NCI-H1092 (cell line): ENCODE measurements at regions not wholly inside any gene's neighbourhood (a gene's known extent, or its start where the extent isn't known, plus 50 kb on each side); places are given as distances from the start of the nearest gene placed in this dataset.
A peak's percentile ranks its signal among the peaks of the same experiment; 100 is the strongest.

Experiments used
- DNase-seq: peaks from one replicate; lab custom pipeline; 2025; lab: John Stamatoyannopoulos, UW

DNA sequence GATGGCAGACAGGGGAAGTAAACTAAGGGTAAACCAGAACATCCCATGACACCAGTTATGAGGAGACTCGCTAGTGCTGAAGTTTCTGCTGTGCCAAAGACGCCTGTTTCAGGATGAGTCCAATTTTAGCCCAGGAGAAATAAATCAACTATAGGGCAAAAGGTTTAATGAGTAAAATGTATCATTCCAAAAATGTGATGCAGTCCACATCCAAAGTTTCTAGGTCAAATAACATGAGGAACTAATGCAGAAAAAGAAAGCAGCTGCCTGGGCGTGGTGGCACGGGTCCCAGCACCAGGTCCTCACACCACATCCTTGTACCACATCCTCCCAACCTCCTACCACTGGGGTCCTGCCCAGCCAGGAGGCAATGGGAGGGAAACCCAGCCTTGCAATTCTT, 126.9 kb upstream of the CTAGE1 start:
- no peak for DNase-seq

DNA sequence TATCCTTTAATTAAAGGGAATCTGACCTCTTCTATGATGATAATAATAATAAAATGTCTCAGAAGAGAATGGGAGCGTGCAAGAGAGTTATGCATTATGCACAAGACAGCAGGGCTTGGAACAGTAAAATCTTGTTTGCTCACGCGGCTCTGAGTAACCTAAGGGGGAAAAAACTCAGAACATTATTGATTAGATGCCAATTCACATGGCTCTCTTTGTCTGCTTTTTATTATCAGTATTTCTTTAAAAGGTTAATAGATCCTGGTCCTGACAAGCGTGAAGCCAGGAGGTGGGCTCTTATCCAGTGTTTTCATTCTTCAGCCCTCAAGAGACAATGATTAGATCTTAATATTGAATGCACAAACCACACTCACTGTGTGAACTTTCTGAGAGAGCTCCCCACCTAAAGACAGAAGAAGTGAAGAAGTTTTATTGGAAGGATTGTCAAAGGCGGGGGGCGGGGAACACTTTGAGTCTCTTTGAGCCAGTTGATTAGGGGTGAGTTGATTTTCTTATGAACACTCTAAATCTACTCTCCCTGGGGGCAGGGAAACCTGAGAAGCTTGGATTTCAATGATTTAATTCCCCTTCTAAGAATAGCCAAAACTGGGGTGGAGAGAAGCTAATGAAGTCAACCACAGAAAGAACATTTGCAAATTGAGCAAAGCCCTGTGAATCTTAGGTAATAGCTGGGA, 127.5 kb upstream of the CTAGE1 start:
- DNase-seq, result no peak

DNA sequence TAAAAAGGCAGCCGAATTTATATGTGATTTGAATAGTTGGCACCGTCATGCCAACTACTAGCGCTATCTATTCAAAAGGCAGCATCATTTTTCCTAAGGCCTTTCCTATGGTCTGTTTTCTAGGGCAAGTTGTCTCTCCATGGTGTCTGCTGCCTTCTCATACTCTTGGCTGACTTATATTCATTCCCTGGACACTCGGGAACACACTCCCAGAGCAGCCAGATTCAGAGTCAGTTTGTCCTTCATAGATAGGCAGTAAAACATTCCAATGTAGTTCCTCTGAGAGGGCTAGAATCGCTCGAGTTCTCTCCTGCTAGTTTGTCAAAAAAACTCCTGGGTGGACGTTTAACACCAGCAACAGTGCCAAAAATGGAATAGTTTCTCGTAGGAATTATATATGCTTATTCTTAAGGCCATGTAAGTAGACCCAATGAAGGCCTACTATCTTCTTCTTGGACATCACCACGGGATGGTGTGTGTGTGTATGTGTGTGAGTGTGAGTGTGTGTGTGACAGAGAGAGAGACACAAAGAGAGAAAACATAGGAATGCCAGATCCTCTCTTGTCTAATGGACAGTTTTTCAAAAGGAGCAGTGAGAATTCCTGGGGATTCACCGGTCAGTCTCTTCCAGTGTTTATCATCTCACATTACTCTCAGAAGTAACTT, 129.3 kb upstream of the CTAGE1 start:
- DNase-seq, result no peak

DNA sequence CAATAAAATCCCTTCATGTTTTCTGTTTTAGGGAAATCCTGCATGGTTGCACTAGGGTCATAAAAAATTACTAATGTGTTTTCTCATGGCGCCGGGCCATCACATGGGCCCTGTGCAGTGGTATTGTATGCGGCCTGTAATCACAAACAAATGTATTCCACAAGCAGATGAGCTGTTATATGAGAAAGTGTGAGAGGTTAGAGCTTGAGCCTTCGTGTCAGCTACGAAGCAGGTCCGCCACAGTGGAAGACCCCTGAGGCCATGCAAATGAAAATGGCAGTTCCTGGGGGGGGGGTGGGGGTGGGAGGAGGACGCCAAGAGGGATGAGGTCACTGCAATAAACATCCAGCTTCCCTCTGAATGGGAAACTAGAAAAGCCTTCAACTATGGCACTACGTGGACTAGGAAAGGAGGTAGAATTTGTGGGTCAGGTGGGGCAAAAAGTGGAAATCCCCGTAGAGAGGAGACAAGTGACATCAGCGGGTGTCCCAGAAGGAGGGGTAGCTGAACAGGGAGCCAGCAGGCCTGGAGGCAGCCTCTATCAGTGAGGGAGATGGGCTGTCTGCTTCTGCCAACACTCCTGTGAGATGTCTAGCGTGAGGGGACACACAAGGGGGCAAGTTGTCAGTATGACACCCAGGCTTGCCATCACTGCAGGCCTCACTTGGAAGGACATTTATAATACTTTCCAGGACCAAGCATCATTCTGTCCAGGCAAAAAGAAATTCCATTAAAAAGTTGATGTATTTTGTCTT, 130.3 kb upstream of the CTAGE1 start:
- no peak for DNase-seq

DNA sequence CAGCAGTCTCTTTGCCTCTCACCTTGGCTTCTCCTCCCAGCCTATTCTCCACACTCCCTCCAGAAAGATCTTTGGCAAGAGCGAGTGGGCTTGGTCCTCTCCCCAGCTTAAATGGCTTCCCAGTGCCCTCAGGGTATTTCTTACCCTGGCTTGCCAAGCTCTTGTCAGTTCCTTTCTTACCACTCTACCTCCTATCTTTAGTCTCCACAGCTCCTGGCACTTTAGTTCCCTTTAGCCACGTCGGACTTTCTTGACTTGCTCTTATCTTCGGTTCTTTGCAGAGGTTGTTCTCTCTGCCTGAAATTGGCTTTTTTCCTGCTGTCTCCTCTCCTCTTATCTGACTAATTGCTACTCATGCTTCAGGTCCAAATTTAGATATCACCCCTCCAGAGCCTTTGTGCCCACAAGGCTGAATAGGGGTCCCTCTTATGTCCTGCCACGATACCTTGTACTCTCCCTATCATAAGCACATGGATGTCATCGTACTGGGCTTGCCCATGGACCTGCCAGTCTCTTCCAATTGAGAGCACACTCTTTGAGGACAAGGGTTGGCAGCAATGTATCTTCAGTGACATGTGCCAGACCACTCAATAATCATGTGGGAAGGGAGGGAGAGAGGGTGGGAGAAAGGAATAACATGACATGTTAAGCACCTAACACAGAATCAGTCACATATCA, 131.7 kb upstream of the CTAGE1 start:
- no peak for DNase-seq

DNA sequence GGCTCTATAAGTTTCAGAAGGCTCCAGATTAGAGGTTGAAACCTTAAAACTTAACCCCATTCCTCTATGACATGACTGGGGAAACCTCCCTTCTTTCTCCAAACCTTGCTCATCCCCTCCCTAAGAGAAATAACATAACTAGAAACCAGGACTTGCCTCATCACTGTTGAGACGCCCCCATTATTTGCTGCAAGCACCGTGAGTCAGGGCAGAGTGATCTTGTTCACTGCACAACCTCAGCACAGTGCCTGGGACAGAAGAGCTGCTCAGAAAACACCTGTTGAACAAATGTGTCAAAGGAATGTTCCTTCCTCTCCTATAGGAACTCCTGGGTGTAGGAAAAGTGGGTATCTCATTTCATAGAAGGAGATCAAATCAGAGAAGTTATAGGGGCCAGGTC, 132.7 kb upstream of the CTAGE1 start:
- no peak for DNase-seq

DNA sequence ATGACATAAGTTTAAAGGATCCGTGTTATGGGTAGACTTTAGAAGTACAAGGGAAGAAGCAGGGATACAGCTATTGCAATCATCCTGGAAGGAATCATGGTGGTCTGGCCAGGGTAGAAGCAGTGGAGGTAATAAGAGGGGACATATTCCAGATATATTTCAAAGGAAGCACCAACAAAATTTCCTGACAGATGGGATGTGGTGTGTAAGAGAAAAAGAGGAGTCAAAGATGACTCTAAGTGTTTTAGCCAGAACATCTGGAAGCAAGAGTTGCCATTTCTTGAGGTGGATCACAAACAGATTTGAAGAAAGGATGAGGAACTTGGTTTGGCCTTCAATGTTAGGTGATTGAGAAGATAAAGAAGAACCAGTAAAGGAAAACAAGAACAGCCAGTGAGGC, 133.1 kb upstream of the CTAGE1 start:
- no peak for DNase-seq

DNA sequence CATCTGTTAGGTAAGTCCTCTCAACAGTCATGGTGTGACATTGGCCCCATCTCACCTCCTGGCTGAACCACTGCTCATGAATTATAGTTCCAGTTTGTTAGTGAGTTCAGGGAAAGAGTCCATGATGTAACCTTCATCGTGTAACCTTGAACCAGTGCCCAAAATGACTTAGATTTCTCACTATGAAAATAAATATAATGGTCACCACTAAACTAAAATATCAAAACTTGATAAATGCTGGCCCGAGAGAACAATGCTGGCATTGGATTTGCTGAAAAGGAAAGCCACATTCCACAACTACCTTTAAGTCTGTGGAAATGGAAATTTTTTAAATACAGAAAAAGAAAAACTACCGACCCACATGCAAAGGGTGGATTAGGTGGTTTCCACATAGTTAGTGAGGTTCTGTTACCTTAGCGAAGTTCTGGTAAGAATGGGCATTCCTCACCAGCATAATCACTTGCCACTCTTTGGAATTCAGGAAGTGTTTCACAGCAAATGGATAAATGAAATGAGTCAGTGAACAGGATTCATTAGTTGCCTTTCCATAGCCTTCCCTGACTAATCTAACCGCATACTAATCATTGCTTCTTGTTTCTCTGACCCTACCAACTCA, 133.9 kb upstream of the CTAGE1 start:
- DNase-seq, result no peak

DNA sequence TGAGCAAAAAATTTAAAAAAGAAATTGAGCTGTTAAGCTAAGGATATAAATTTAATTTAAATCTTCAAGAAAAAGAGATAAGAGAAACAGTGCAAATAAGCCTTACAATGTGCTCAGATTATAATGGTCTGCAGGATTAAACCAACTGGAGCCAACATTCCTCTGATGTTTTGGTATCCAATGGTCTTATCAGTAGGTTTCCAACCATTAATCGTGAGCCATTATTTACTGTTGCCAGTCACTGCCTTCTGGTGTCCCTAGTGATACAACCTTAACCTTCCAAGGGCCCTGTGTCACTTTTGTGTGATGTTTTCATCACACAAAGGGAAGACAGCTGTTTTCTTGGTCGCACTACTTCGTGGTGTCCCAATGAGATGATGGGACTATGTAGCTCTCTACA, 134.5 kb upstream of the CTAGE1 start:
- DNase-seq, result no peak

DNA sequence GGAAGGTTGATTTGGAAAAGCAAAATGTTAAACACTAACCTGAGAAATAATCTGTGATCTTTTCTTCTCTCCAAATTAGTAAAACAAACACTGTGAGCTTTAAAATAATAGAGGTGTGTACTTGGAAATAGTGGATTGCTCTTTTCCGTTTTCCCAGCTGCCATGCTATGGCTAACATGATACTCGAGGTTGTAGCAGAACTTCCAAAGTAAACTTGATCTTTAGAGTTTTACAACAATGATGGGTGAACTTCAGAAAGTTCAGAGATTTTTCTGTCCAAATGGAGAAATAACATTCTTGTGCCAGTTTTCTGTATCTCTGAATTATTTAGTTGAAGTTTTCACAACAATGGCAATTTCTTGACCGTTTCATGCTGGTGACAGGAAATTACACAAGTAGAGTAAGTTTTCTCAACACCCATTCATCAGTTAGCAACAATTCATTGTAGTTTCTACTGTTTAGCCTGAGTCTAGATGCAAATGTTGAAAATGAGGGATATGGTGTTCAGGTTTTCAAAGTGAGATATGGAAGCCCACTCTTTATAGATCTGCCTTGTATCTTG, 135.3 kb upstream of the CTAGE1 start:
- no peak for DNase-seq

DNA sequence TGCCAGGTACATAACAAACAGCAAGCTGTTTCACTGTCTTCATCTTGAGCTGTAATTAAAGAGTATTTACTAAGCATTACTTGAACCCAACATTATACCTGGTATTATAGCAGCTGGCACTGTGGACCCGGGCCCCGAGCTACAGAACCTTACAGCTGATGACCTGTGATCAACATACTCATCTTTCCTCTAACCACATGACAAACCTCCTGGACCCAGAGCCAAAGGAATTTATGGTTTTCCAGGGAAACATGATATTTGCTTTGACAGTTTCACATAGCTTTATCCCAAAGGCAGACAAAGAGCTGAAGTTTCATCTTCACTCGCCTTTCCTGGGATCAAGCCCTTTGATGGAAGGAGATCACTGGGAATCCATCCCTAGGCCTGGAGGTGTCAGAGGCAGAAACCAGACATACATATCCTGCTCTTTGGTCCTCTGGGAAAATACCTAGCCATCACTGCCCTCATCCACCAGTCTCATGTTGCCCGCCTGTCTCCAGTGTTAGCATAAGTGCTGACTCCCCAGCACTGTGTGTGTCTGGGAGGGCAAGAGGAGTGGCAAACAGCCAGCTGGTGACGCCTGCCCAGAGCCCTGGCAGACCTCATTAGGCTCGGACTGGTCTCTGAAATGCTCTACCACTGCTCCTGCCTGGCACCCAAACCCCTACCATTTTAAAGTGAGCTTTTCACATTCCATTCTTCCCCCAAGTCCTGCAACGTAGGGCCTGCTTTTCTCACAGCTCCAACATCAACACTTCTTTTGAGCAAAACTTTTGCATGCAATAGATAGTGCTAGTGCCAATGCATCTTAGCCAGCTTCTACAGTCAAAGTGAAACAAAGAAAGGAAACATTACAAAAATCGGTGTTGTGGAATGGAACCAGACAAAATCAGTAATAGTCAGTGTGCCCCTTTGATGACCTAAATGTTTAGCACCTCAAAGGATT, 138.8 kb upstream of the CTAGE1 start:
- no peak for DNase-seq

DNA sequence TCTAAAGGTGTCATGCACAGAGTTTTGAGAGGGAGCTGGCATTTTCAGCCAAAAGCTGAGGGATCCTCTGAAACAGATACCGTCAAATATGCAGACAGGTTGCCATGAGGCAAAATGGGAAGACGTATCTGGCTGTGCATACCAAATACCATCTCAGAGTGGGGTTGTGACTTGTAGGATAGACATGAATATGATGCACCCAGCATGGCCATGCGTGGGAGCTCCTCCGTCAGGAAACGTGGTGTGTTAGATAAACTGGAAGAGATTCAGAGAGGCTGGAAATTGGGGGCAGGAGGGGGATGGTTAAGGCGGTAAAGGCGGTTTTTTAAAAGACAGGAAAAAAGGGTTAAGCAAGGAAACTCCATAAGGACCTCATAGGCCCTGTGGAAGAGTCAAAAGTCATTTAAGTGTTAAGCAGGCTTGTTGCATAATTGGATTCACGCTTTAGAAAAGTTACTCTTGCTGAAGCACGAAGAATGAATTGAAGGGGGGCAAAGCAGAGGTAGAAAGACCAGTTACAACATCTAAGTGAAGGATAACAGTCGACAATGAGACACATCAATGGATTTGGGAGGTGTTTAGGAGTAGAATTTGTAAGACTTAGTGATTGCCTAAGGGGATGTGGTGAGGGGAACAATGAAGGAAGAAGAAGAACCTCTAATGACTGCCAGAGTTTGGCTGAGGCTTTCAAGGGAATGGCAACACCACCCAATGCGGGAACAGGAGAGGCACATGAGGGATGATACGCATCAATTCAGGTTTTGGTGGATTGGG, 139.6 kb upstream of the CTAGE1 start:
- no peak for DNase-seq

DNA sequence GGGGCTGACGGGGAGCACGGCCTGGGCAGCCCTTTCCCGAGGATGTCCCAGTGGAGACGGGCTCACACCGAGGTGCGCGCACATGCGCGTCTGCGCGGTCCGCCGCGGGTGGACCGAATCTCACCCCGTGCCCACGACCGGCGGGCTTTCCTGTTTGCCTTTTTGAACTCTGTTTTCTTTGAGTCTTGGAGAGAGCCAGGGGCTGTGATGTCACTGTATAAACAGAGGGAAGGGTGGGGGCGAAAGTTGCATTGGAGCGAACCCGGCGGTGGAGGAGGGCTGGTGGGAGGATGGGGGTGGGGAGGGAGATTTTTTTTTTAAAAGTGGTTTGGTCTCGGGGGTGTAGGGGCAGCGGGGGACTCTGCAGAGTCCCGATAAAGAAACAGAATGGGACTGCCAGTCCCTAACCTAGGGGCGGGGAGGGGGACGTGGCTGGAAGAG, 141.2 kb upstream of the CTAGE1 start:
- DNase-seq, result no peak

DNA sequence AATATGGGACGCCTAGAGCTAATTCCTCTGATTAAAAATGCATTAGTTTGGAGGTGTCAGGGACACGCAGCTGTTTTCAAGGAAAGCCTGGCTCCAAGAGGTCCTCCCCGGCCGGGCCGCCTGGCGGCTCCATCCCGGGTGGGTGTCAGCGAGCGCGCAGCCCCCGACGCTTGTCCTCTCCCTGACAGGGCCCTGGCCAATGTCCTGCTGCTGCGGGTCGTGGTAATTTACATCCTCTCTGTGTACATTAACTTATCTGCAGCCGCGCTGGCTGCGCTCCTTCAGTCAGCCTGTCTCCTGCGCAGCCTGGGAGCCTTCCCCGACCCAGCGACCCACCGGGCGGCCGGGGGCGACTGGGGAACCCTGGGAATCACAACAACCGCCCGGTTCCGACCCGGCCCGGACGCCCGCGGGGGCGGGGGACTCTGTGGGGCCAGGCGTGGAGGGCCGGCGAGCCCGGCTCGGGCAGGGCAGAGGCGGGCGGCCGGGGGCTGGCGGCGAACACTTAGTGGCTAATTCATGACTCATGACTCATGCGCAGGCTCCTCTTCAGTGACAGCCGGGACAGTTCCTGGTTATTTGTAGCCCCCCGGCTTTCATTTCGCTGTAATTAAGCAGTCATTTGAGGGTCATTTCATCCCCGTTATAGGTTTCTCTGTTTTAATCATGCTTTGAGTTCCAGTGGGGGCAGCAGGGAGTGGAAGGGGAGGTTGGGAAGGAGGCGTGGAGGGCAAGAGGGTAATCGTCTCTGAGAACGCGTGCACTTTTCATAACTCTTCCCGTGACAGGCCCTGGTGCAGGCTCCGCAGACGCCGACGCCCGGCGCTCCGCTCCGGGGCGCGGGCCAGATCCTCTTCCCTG, 141.9 kb upstream of the CTAGE1 start:
- DNase-seq, result no peak

DNA sequence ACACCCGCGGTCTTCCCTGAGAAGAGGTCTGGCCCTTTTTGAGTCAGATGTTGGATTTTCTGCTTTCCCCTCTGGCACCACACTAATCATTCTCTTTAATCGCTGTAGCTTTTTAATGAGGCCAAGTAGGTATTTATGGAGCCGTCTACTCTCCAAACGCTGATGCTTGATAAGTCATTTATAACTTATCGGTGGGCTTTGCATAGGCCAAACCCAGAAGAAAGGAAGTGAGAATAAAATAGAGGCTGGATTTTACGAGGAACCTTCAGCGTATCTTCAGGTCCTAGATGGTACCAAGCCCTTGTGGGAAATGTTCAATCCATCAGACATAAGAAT, 142.5 kb upstream of the CTAGE1 start:
- DNase-seq, result no peak

DNA sequence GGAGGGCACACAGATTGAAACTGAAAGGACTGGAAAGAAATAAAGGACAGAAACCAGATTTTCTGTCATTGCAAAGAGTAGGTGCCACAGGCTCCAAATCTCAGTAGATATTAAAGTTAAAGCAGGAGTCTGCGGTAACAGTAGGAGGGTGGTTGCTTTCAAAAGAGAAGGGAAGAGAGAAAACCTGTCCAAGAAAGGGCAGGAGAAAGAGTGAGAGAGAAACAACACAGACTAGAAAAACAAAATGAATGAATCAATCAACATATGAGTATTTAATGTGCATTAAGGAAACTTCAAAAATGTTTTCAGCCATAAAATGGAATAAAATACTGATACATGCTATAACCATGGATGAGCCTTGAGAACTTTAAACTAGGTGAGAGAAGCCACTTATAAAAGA, 143.1 kb upstream of the CTAGE1 start:
- DNase-seq, result no peak

DNA sequence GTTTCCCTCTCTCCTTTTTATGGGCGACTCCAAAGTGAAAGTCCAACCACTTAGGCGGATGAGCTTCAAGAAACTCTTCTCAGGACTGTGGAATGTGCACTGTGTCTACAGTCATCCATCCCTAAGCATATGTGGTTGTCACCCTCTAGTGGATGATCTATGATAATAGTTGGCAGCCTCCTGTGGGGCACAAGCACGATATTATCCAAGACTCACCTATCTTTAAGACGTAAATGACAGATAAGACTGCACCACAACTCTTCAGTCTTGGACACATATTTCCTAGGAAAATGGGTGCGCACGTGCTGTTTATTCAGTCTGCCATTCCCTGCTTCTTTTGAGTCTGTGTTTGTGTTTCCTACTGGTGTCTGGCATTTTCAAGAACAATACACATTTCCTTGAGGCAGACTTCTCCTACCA, 145.5 kb upstream of the CTAGE1 start:
- peak; percentile 16 for DNase-seq

DNA sequence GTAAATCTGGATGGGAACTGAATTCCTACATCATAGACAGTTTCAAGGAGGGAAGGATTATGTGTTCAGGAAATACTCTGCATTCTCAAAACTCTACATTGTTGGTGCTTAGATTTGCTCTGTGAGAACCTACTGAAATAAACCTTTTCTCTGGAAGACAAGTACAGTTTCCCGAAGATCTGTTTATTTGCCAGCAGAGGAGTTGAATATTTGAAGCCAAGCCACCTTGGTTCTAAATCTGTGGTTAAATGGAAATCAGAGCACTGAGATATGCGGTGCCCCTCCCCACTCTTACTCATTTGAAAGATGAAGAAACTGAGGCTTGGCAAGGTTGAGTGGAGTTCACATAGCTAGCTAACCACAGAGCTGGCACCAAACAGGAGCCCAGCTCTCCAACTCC, 146.3 kb upstream of the CTAGE1 start:
- DNase-seq, result no peak
